ENCODE measurements at regions not wholly inside any gene's neighbourhood (a gene's known extent, or its start where the extent isn't known, plus 50 kb on each side); places are given as distances from the start of the nearest gene placed in this dataset.

DNA sequence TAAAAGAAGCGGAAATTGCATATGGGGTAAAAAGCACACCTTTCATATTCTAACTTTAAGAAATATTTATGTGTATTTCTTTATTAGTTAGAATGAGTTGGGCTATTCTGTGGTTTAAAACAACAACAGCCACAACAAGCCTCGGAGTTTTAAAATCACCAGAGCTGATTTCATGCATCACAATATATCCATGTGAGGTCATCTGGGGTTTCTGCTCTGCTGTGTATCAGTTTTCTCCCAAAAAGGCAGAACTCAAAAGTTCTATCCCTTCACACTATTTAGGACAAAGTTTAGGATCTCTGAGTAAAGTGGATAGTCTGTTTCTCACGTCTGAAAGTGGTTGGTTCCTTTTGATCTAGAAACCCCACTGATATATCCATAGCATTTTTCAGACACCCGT, 601.5 kb upstream of the GCFC2 start:
- TF ChIP-seq, protein P1, sequence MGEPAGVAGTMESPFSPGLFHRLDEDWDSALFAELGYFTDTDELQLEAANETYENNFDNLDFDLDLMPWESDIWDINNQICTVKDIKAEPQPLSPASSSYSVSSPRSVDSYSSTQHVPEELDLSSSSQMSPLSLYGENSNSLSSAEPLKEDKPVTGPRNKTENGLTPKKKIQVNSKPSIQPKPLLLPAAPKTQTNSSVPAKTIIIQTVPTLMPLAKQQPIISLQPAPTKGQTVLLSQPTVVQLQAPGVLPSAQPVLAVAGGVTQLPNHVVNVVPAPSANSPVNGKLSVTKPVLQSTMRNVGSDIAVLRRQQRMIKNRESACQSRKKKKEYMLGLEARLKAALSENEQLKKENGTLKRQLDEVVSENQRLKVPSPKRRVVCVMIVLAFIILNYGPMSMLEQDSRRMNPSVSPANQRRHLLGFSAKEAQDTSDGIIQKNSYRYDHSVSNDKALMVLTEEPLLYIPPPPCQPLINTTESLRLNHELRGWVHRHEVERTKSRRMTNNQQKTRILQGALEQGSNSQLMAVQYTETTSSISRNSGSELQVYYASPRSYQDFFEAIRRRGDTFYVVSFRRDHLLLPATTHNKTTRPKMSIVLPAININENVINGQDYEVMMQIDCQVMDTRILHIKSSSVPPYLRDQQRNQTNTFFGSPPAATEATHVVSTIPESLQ (CRISPR knock-in tag; IDR thresholded peaks at IDR 0.05), result no peak
- TF ChIP-seq, protein P2, sequence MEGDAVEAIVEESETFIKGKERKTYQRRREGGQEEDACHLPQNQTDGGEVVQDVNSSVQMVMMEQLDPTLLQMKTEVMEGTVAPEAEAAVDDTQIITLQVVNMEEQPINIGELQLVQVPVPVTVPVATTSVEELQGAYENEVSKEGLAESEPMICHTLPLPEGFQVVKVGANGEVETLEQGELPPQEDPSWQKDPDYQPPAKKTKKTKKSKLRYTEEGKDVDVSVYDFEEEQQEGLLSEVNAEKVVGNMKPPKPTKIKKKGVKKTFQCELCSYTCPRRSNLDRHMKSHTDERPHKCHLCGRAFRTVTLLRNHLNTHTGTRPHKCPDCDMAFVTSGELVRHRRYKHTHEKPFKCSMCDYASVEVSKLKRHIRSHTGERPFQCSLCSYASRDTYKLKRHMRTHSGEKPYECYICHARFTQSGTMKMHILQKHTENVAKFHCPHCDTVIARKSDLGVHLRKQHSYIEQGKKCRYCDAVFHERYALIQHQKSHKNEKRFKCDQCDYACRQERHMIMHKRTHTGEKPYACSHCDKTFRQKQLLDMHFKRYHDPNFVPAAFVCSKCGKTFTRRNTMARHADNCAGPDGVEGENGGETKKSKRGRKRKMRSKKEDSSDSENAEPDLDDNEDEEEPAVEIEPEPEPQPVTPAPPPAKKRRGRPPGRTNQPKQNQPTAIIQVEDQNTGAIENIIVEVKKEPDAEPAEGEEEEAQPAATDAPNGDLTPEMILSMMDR (IDR thresholded peaks at IDR 0.05), result no peak
- TF ChIP-seq ETV6 (CRISPR knock-in tag; IDR thresholded peaks at IDR 0.05) (no peak), ELF4 (CRISPR knock-in tag; IDR thresholded peaks at IDR 0.05; ENCODE audit: low read depth) (no peak), ATF1 (CRISPR knock-in tag; IDR thresholded peaks at IDR 0.05) (no peak), ESRRA (CRISPR knock-in tag; IDR thresholded peaks at IDR 0.05; ENCODE audit: borderline replicate concordance) (no peak), SP1 (CRISPR knock-in tag; conservative IDR thresholded peaks at IDR 0.05) (no peak), PRRX2 (CRISPR knock-in tag; IDR thresholded peaks at IDR 0.05) (no peak)
- TF ChIP-seq, protein P3, sequence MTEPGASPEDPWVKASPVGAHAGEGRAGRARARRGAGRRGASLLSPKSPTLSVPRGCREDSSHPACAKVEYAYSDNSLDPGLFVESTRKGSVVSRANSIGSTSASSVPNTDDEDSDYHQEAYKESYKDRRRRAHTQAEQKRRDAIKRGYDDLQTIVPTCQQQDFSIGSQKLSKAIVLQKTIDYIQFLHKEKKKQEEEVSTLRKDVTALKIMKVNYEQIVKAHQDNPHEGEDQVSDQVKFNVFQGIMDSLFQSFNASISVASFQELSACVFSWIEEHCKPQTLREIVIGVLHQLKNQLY (CRISPR knock-in tag; IDR thresholded peaks at IDR 0.05), result no peak
- TF ChIP-seq, protein P4, sequence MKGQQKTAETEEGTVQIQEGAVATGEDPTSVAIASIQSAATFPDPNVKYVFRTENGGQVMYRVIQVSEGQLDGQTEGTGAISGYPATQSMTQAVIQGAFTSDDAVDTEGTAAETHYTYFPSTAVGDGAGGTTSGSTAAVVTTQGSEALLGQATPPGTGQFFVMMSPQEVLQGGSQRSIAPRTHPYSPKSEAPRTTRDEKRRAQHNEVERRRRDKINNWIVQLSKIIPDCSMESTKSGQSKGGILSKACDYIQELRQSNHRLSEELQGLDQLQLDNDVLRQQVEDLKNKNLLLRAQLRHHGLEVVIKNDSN (CRISPR knock-in tag; IDR thresholded peaks at IDR 0.05), result no peak
- TF ChIP-seq, protein P5, sequence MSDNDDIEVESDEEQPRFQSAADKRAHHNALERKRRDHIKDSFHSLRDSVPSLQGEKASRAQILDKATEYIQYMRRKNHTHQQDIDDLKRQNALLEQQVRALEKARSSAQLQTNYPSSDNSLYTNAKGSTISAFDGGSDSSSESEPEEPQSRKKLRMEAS (CRISPR knock-in tag; IDR thresholded peaks at IDR 0.05), result no peak
- TF ChIP-seq, protein P6, sequence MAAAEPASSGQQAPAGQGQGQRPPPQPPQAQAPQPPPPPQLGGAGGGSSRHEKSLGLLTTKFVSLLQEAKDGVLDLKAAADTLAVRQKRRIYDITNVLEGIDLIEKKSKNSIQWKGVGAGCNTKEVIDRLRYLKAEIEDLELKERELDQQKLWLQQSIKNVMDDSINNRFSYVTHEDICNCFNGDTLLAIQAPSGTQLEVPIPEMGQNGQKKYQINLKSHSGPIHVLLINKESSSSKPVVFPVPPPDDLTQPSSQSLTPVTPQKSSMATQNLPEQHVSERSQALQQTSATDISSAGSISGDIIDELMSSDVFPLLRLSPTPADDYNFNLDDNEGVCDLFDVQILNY (CRISPR knock-in tag; IDR thresholded peaks at IDR 0.05), result no peak
- TF ChIP-seq, protein P7, sequence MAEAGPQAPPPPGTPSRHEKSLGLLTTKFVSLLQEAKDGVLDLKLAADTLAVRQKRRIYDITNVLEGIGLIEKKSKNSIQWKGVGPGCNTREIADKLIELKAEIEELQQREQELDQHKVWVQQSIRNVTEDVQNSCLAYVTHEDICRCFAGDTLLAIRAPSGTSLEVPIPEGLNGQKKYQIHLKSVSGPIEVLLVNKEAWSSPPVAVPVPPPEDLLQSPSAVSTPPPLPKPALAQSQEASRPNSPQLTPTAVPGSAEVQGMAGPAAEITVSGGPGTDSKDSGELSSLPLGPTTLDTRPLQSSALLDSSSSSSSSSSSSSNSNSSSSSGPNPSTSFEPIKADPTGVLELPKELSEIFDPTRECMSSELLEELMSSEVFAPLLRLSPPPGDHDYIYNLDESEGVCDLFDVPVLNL (CRISPR knock-in tag; IDR thresholded peaks at IDR 0.05; ENCODE audit: borderline replicate concordance, low read depth), result no peak
- TF ChIP-seq, protein P8, sequence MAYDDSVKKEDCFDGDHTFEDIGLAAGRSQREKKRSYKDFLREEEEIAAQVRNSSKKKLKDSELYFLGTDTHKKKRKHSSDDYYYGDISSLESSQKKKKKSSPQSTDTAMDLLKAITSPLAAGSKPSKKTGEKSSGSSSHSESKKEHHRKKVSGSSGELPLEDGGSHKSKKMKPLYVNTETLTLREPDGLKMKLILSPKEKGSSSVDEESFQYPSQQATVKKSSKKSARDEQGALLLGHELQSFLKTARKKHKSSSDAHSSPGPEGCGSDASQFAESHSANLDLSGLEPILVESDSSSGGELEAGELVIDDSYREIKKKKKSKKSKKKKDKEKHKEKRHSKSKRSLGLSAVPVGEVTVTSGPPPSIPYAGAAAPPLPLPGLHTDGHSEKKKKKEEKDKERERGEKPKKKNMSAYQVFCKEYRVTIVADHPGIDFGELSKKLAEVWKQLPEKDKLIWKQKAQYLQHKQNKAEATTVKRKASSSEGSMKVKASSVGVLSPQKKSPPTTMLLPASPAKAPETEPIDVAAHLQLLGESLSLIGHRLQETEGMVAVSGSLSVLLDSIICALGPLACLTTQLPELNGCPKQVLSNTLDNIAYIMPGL (CRISPR knock-in tag; IDR thresholded peaks at IDR 0.05), result no peak
